T47D (cell line): ENCODE measurements at regions not wholly inside any gene's neighbourhood (a gene's known extent, or its start where the extent isn't known, plus 50 kb on each side); places are given as distances from the start of the nearest gene placed in this dataset.

Experiments used
- DNase-seq, 2 experiments: peaks; one replicate each; pipeline versions ENCODE4 v3.0.0 to v3.0.0-alpha.2; 2011 to 2012; ENCODE audit warnings: low read depth in 1 of 2, low spot score in 1 of 2
- JUND ChIP-seq: IDR thresholded peaks from 2 replicates; pipeline ENCODE4 v1.6.1; 2012; ENCODE audit warnings: low read depth
- in situ Hi-C: cut with HindIII; loops from 2 replicates; pipeline ENCODE4 v1.10.0; 2016; ENCODE audit warnings: low sequenced_read_pairs, low pct_unique_long_range_greater_than_20kb

GRCh38 chr16:65884018-65884417 is 482.5 kb upstream of the CDH5 start:
- in situ Hi-C loops = no loop called here
- DNase-seq = no peak
- no peak for TF ChIP-seq JUND

GRCh38 chr16:65878347-65878746 is 488.1 kb upstream of the CDH5 start:
- no peak for TF ChIP-seq JUND
- in situ Hi-C loops = no loop called here
- DNase-seq = no peak

GRCh38 chr16:65876624-65877023 is 489.9 kb upstream of the CDH5 start:
- in situ Hi-C loops = no loop called here
- DNase-seq = no peak
- TF ChIP-seq JUND = no peak

- in situ Hi-C loops = no loop called here
- no peak for TF ChIP-seq JUND
- DNase-seq = no peak
These were observed 490.5 kb upstream of the CDH5 start for GRCh38 chr16:65876056-65876408.

- in situ Hi-C loops = no loop called here
- no peak for DNase-seq
- TF ChIP-seq JUND = no peak
These were observed 491.0 kb upstream of the CDH5 start for GRCh38 chr16:65875381-65876055.

GRCh38 chr16:65869261-65869660 is 497.2 kb upstream of the CDH5 start:
- in situ Hi-C loops = no loop called here
- DNase-seq = no peak
- TF ChIP-seq JUND = no peak

GRCh38 chr16:65867276-65867960 is 499.1 kb upstream of the CDH5 start:
- in situ Hi-C loops = no loop called here
- TF ChIP-seq JUND = no peak
- DNase-seq = no peak

- in situ Hi-C loops = no loop called here
- TF ChIP-seq JUND = no peak
- no peak for DNase-seq
These were observed 503.3 kb upstream of the CDH5 start for GRCh38 chr16:65863236-65863635.

GRCh38 chr16:65861131-65861731 is 505.3 kb upstream of the CDH5 start:
- DNase-seq = no peak
- in situ Hi-C loops = no loop called here
- TF ChIP-seq JUND = no peak

- in situ Hi-C loops = no loop called here
- TF ChIP-seq JUND = no peak
- no peak for DNase-seq
These were observed 511.0 kb upstream of the CDH5 start for GRCh38 chr16:65855171-65856145.

- no peak for TF ChIP-seq JUND
- DNase-seq = no peak
- in situ Hi-C loops = no loop called here
These were observed 520.3 kb upstream of the CDH5 start for GRCh38 chr16:65846210-65846602.

- TF ChIP-seq JUND = no peak
- in situ Hi-C loops = no loop called here
- DNase-seq = no peak
These were observed 520.9 kb upstream of the CDH5 start for GRCh38 chr16:65845466-65846209.
